GM12875 (cell line): ENCODE measurements at regions not wholly inside any gene's neighbourhood (a gene's known extent, or its start where the extent isn't known, plus 50 kb on each side); places are given as distances from the start of the nearest gene placed in this dataset.

Source experiments
- H3K4me3 ChIP-seq: one replicate; pipeline ENCODE4 v1.5.1; 2011; ENCODE audit warnings: low read depth, low read length, control low read depth
- TF ChIP-seq, protein P1 (sequence below): IDR thresholded peaks from 2 replicates; pipeline ENCODE4 v1.5.1; 2011; ENCODE audit warnings: low read depth, mild to moderate bottlenecking, control low read depth, inconsistent platforms, low read length, moderate library complexity, borderline replicate concordance; ENCODE audit not compliant: insufficient read depth

DNA sequence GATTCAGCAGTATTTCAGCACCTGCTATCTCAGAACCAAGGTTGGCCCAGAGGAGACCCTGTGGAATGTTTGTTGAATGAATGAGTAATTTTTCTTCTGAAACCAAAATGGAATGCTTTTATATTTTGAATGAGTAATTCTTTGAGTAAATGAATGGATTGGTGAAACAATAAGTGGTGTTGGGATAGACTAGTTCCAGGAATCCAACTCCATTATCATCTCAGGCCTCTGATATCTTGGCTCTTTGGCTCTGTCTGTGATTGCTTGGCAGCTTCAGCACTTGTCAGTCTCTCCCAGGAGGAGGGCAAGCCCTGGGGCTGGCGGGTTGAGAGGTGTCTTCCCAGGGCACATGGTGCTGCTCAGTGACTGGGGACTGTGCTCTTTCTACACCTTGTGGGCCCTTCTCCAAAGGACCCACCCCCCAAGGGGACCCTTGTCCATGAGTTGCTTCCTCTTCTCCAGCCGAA lies 284.4 kb upstream of the FOXF1 start:
- TF ChIP-seq, protein P1, sequence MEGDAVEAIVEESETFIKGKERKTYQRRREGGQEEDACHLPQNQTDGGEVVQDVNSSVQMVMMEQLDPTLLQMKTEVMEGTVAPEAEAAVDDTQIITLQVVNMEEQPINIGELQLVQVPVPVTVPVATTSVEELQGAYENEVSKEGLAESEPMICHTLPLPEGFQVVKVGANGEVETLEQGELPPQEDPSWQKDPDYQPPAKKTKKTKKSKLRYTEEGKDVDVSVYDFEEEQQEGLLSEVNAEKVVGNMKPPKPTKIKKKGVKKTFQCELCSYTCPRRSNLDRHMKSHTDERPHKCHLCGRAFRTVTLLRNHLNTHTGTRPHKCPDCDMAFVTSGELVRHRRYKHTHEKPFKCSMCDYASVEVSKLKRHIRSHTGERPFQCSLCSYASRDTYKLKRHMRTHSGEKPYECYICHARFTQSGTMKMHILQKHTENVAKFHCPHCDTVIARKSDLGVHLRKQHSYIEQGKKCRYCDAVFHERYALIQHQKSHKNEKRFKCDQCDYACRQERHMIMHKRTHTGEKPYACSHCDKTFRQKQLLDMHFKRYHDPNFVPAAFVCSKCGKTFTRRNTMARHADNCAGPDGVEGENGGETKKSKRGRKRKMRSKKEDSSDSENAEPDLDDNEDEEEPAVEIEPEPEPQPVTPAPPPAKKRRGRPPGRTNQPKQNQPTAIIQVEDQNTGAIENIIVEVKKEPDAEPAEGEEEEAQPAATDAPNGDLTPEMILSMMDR, result no peak
- no peak overlapping the region for H3K4me3 ChIP-seq

DNA sequence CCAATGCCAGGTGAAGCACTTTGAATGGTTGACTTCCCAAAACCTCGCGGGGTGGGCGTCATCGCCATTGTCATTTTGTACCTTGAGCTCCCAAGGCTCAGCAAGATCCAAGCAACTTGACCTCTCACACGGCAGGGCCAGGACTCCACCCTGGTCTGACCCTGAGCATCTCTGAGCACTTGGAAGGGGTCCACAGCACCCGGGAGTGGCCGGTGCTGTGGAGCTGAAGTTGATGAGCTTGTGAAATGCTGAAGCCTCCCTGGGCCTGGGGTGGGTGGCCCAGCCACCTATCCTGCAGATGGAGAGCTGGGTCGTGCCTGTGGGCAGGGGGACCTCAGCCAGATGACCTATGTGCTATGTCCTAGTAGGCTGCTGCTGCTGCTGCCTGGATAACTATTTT lies 283.3 kb upstream of the FOXF1 start:
- TF ChIP-seq, protein P1, result no peak
- H3K4me3 ChIP-seq, result no peak overlapping the region

DNA sequence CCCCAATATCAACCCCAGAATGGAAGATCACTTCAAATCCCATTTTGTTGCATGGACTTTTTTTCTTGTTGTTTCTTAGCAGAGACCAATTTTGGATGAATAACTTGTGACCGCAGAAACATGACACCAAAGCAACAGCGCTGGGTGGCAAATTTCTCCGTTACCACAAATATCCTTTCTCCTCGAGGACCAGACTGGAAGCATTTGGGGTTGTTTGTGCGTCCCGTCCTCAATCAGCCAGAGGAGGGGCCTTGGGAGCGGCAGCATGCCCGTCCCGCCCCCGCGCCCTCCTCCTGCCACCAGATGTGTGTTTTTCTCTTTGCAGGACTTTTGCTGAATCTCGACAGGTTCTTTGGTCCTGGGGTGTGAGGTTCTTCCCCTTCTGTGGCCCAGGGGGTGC lies 282.5 kb upstream of the FOXF1 start:
- TF ChIP-seq, protein P1, result no peak
- H3K4me3 ChIP-seq, result no peak overlapping the region

DNA sequence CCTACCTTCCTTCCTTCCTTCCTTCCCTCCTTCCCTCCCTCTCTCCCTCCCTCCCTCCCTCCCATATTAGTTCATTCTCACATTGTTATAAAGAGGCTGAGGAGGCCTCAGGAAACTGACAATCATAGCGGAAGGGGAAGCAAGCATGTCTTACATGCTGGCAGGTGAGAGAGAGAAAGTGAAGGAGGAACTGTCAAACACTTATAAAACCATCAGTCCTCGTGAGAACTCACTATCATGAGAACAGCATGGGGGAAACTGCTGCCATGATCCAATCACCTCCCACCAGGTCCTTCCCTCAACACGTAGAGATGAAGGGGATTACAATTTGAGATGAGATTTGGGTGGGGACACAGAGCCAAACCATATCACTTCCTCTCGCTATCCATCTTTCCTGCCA lies 281.6 kb upstream of the FOXF1 start:
- TF ChIP-seq, protein P1, result no peak
- no peak overlapping the region for H3K4me3 ChIP-seq

DNA sequence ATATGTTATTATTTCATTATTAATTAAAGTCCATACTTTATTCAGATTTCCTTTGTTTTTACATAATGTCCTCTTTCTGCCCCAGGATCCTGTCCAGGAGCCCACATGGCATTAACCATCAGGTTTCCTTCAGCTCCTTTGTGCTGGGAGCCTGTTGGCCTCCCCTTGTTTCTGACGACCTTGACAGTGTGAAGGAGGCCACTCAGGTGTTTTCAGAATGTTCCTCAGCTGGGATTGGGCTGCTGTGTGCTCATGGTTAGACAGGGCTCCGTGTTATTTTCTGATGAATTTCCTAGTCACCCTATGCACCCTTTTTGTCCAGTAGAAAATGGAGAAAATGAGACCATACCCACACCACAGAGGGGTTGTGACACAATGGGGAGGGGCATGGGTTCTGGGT lies 281.0 kb upstream of the FOXF1 start:
- TF ChIP-seq, protein P1, result no peak
- no peak overlapping the region for H3K4me3 ChIP-seq

DNA sequence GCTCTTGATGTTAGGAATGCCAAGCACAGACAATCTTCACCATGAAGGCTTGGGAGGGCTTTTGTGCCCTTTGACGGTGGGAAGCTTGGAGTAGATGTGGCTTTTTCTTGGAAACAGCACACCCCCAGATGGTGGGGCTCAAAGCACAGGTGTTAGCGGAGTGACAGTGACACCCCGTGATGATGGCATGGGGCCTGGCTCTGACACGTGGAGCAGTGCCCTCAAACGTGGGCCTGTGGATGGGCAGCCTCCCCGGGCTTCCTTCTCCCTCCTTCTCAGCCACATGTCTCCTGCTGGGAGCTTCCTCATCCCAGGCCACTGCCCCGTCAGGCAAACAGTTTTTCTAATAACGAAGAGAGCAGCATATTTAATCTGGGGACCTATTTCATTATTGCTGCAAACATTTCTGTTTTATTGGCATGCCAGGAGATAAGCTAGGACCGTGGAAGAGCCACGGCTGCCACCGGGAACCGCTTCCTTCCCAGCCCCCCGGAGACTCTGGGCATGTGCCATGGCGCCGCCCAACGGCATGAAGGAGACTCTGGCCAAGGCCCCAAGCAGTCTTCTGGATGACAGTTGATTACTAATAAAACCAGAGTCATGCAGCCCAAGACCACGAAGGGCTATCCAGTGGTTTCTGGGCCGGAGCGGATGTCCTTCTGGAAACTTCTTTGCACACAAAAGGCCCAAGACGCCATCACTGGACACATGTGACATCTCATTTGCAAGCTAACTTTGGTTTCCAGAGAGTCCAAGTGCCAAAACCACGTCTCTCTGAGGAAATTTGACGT lies 280.3 kb upstream of the FOXF1 start:
- TF ChIP-seq, protein P1, result no peak
- no peak overlapping the region for H3K4me3 ChIP-seq

DNA sequence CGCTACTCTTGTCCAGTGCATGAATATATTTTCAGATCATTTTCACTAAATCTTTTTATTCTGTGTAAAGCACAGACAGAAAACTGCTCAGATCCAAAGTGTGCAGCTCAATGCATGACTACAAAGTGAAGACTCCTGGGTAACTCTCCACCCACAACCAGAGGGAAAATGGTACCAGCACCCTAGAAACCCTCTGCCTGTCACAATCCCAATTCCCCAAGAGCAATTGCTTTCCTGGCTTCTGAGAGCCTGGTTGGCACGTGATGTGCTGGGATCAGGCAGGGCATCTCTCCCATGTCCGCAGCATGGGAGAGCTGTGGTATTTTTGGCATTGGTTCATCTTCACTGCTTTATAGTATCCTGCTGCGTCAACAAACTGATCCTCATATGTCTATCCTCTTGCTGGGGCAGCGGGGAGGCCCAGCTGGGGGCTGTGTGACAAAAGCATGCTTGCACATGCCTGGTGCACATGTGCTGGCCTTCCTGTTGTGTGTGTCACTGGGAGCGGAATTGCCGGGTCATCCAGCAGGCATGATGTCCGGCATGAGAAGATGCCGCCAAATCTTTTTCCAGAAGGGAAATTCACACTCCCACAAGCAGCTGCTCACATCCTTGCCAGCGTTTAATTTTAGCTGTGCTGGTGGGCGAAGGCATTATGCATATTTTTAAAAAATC lies 278.9 kb upstream of the FOXF1 start:
- H3K4me3 ChIP-seq, result no peak overlapping the region
- TF ChIP-seq, protein P1, result no peak
